H9 (cell line): ENCODE measurements at regions not wholly inside any gene's neighbourhood (a gene's known extent, or its start where the extent isn't known, plus 50 kb on each side); places are given as distances from the start of the nearest gene placed in this dataset.
A peak's percentile ranks its signal among the peaks of the same experiment; 100 is the strongest.

ENCODE experiments used
- DNase-seq: peaks from one replicate; pipeline ENCODE4 v3.0.0-alpha.2; 2017
- H2AFZ ChIP-seq: one replicate; pipeline ENCODE4 v1.6.1; 2013; ENCODE audit warnings: mild to moderate bottlenecking, low read length, control low read depth, moderate library complexity
- H2AK5ac ChIP-seq: 2 replicates; pipeline ENCODE4 v1.6.1; 2013; ENCODE audit warnings: low read length, control low read depth, mixed read lengths; ENCODE audit not compliant: insufficient read length
- H2BK120ac ChIP-seq: one replicate; pipeline ENCODE4 v1.6.1; 2013; ENCODE audit warnings: low read depth, mild to moderate bottlenecking, low read length, control low read depth, inconsistent platforms; ENCODE audit not compliant: poor library complexity, severe bottlenecking
- H2BK12ac ChIP-seq: 2 replicates; pipeline ENCODE4 v1.6.1; 2013; ENCODE audit warnings: low read length, control low read depth, mixed read lengths, low read depth; ENCODE audit not compliant: insufficient read length
- H2BK15ac ChIP-seq: 2 replicates; pipeline ENCODE4 v1.6.1; 2013; ENCODE audit warnings: low read depth, low read length, control low read depth
- H2BK20ac ChIP-seq: one replicate; pipeline ENCODE4 v1.6.1; 2013; ENCODE audit warnings: low read depth, mild to moderate bottlenecking, low read length, control low read depth, inconsistent platforms; ENCODE audit not compliant: poor library complexity, severe bottlenecking
- H2BK5ac ChIP-seq: 2 replicates; pipeline ENCODE4 v1.6.1; 2013; ENCODE audit warnings: low read length, control low read depth, mixed read lengths; ENCODE audit not compliant: insufficient read length
- H3K14ac ChIP-seq: 2 replicates; pipeline ENCODE4 v1.6.1; 2013; ENCODE audit warnings: low read length, control low read depth; ENCODE audit not compliant: insufficient read depth
- H3K18ac ChIP-seq: 2 replicates; pipeline ENCODE4 v1.6.1; 2013; ENCODE audit warnings: low read depth, mild to moderate bottlenecking, mixed read lengths, low read length, control low read depth; ENCODE audit not compliant: insufficient read length
- H3K23ac ChIP-seq: 2 replicates; pipeline ENCODE4 v1.6.1; 2013; ENCODE audit warnings: low read length, control low read depth, mixed read lengths, low read depth; ENCODE audit not compliant: insufficient read length
- H3K23me2 ChIP-seq: 2 replicates; pipeline ENCODE4 v1.6.1; 2013; ENCODE audit warnings: low read depth, mild to moderate bottlenecking, mixed read lengths, low read length, control low read depth; ENCODE audit not compliant: insufficient read length, poor library complexity, severe bottlenecking
- H3K27ac ChIP-seq: 2 replicates; pipeline ENCODE4 v1.5.1; 2013; ENCODE audit warnings: low read length, control low read depth, mixed read lengths, low read depth; ENCODE audit not compliant: insufficient read length
- H3K27me3 ChIP-seq: 2 replicates; pipeline ENCODE4 v1.6.1; 2013; ENCODE audit warnings: low read length, control low read depth, inconsistent platforms; ENCODE audit not compliant: insufficient read depth
- H3K4ac ChIP-seq: 2 replicates; pipeline ENCODE4 v1.6.1; 2013; ENCODE audit warnings: low read depth, mild to moderate bottlenecking, control low read depth, inconsistent platforms, low read length, moderate library complexity
- H3K4me1 ChIP-seq: 2 replicates; pipeline ENCODE4 v1.6.1; 2013; ENCODE audit warnings: low read length, control low read depth, inconsistent platforms; ENCODE audit not compliant: insufficient read depth
- H3K4me2 ChIP-seq: 2 replicates; pipeline ENCODE4 v1.6.1; 2013; ENCODE audit warnings: low read length, control low read depth, mixed read lengths; ENCODE audit not compliant: insufficient read length, insufficient read depth
- H3K56ac ChIP-seq: 2 replicates; pipeline ENCODE4 v1.6.1; 2013; ENCODE audit warnings: low read depth, mild to moderate bottlenecking, mixed read lengths, low read length, control low read depth; ENCODE audit not compliant: insufficient read length
- H3K79me1 ChIP-seq: 2 replicates; pipeline ENCODE4 v1.6.1; 2013; ENCODE audit warnings: low read depth, mild to moderate bottlenecking, moderate library complexity, low read length, control low read depth, inconsistent platforms; ENCODE audit not compliant: insufficient read depth, poor library complexity, severe bottlenecking
- H3K79me2 ChIP-seq: 2 replicates; pipeline ENCODE4 v1.6.1; 2013; ENCODE audit warnings: low read length, control low read depth, inconsistent platforms; ENCODE audit not compliant: insufficient read depth
- H3K9ac ChIP-seq: 2 replicates; pipeline ENCODE4 v1.6.1; 2013; ENCODE audit warnings: low read length, control low read depth, mixed read lengths; ENCODE audit not compliant: insufficient read length; ENCODE audit errors: extremely low read depth
- H3K9me3 ChIP-seq: one replicate; pipeline ENCODE4 v1.6.1; 2013; ENCODE audit warnings: low read depth, low read length, inconsistent platforms; ENCODE audit not compliant: control insufficient read depth
- H3T11ph ChIP-seq: one replicate; pipeline ENCODE4 v1.6.1; 2013; ENCODE audit warnings: mild to moderate bottlenecking, low read length, control low read depth, inconsistent platforms
- H4K20me1 ChIP-seq: one replicate; pipeline ENCODE4 v1.6.1; 2013; ENCODE audit not compliant: control insufficient read depth, insufficient read length, insufficient read depth
- H4K5ac ChIP-seq: 2 replicates; pipeline ENCODE4 v1.6.1; 2013; ENCODE audit warnings: low read depth, mild to moderate bottlenecking, mixed read lengths, low read length, control low read depth; ENCODE audit not compliant: insufficient read length
- H4K8ac ChIP-seq: replicated peaks from 2 replicates; pipeline ENCODE4 v1.6.1; 2013; ENCODE audit warnings: low read length, control low read depth, mixed read lengths, low read depth; ENCODE audit not compliant: insufficient read length
- H4K91ac ChIP-seq: 2 replicates; pipeline ENCODE4 v1.6.1; 2013; ENCODE audit warnings: low read depth, mild to moderate bottlenecking, moderate library complexity, mixed read lengths, low read length, control low read depth; ENCODE audit not compliant: insufficient read length
- H3K27ac Mint-ChIP-seq, 3 experiments: 2 replicates in 2 of 3; 3 replicates in 1 of 3; pipeline ENCODE4 v1.8.0; 2020 to 2021; ENCODE audit warnings: mixed read lengths in 3 of 3, mild to moderate bottlenecking in 1 of 3, moderate library complexity in 1 of 3
- H3K27me3 Mint-ChIP-seq: 2 replicates; pipeline ENCODE4 v1.8.0; 2021; ENCODE audit warnings: low read depth, mild to moderate bottlenecking, moderate library complexity, mixed read lengths
- H3K36me3 Mint-ChIP-seq, 3 experiments: 2 replicates in 2 of 3; 3 replicates in 1 of 3; pipeline ENCODE4 v1.8.0; 2020 to 2021; ENCODE audit warnings: low read depth in 3 of 3, mixed read lengths in 3 of 3; ENCODE audit not compliant: insufficient read depth in 1 of 3
- H3K4me1 Mint-ChIP-seq, 2 experiments: 2 replicates each; pipeline ENCODE4 v1.8.0; 2020; ENCODE audit warnings: mixed read lengths in 2 of 2
- H3K4me3 Mint-ChIP-seq, 2 experiments: 2 replicates in 1 of 2; 3 replicates in 1 of 2; pipeline ENCODE4 v1.8.0; 2020 to 2021; ENCODE audit warnings: mild to moderate bottlenecking in 2 of 2, mixed read lengths in 2 of 2, moderate library complexity in 1 of 2
- H3K9me3 Mint-ChIP-seq, 2 experiments: 2 replicates in 1 of 2; 3 replicates in 1 of 2; pipeline ENCODE4 v1.8.0; 2020; ENCODE audit warnings: mild to moderate bottlenecking in 2 of 2, mixed read lengths in 2 of 2, moderate library complexity in 1 of 2
- CTCF ChIP-seq: fragments of 200-600 bp; sonication (generic); conservative IDR thresholded peaks from 3 replicates; pipeline ENCODE4 v1.8.0; 2021; ENCODE audit warnings: antibody characterized with exemption, mild to moderate bottlenecking
- WGBS: extraction: QIAGEN DNeasy Blood & Tissue Kit; methylation state at CpG from one replicate; pipeline ENCODE4 v1.1.7; 2013; ENCODE audit warnings: missing lambda C conversion rate, low lambda C conversion rate, mixed read lengths; ENCODE audit not compliant: insufficient read length; ENCODE audit errors: extremely low coverage; 5-methylcytosine and 5-hydroxymethylcytosine counted together

- no peaks in the 10 kb centered on the region for H4K20me1 ChIP-seq
Observed at GRCh38 chr2:205889114-205889513, 196.9 kb downstream of the INO80D start.

More at GRCh38 chr2:205889114-205889513, 196.9 kb downstream of the INO80D start:
- no peaks in the 10 kb centered on the region for H3K4me1 ChIP-seq
- no peak overlapping the region for H3K56ac ChIP-seq
- 0 out of 7 replicates have a peak overlapping the region, but pooled peaks of 1 of the 3 experiments have one; percentile 17 for H3K27ac Mint-ChIP-seq
- H3K27ac ChIP-seq: no peak overlapping the region
- no peak for DNase-seq
- H3K23ac ChIP-seq: no peak overlapping the region
- no peak overlapping the region for H2BK120ac ChIP-seq
- no peak overlapping the region for H2AFZ ChIP-seq
- no peak overlapping the region for H2BK5ac ChIP-seq
- H3K4ac ChIP-seq: no peak overlapping the region
- H3K4me3 Mint-ChIP-seq: no peak overlapping the region; a peak in 1 of 5 replicates
- peaks cover 0 to 3% of the 10 kb centered on the region in 2 experiments; a peak in 1 of 5 replicates for H3K9me3 Mint-ChIP-seq
- H3K18ac ChIP-seq: no peak overlapping the region
- no peaks in the 10 kb centered on the region for H3K9me3 ChIP-seq
- H3K14ac ChIP-seq: no peak overlapping the region
- H4K8ac ChIP-seq: no peak overlapping the region
- H3K4me1 Mint-ChIP-seq: peaks cover 5 to 7% of the 10 kb centered on the region in 2 experiments; a peak in 1 of 4 replicates
- H3K23me2 ChIP-seq: no peaks in the 10 kb centered on the region
- H2BK15ac ChIP-seq: no peak overlapping the region
- no peak overlapping the region for H3K9ac ChIP-seq
- no peaks in the 10 kb centered on the region for H3K27me3 Mint-ChIP-seq
- H4K91ac ChIP-seq: no peak overlapping the region
- H2BK20ac ChIP-seq: no peak overlapping the region
- H3T11ph ChIP-seq: no peak overlapping the region
- no CpG with 5 or more reads among the region's 3 CpGs for WGBS
- no peak for TF ChIP-seq CTCF
- no peaks in the 10 kb centered on the region for H3K79me2 ChIP-seq
- no peaks in the 10 kb centered on the region for H3K36me3 Mint-ChIP-seq
- H3K27me3 ChIP-seq: no peaks in the 10 kb centered on the region
- H3K4me2 ChIP-seq: no peak overlapping the region
- H4K5ac ChIP-seq: no peak overlapping the region
- H2AK5ac ChIP-seq: no peak overlapping the region
- no peak overlapping the region for H2BK12ac ChIP-seq
- no peaks in the 10 kb centered on the region for H3K79me1 ChIP-seq
